WTC11 (cell line): ENCODE measurements at regions not wholly inside any gene's neighbourhood (a gene's known extent, or its start where the extent isn't known, plus 50 kb on each side); places are given as distances from the start of the nearest gene placed in this dataset.
"Not testable (repeated sequence)": the region's sequence is repeated elsewhere in the genome, so short reads cannot be mapped to it uniquely, and the experiment has no call there.

Source experiments
- ATAC-seq: fragments of 200-7000 bp; cut with Tn5 transposase; 2 replicates; pipeline ENCODE4 v1.10.0; 2021; ENCODE audit warnings: mild to moderate bottlenecking, moderate library complexity
- CTCF ChIA-PET: fragments of 300-600 bp; sonication (Branson Sonifier 250); formaldehyde crosslinking; loops from one replicate; lab custom pipeline; 2021; ENCODE audit warnings: antibody characterized with exemption; lab: Charles Lee
- POLR2A ChIA-PET: fragments of 350-600 bp; sonication (Branson Sonifier 250); formaldehyde crosslinking; loops from one replicate; lab custom pipeline; 2021; ENCODE audit warnings: antibody characterized with exemption; lab: Charles Lee
- DNase-seq: peaks from one replicate; pipeline ENCODE4 v3.0.0; 2021; ENCODE audit warnings: low spot score
- H3K27ac Mint-ChIP-seq: 2 replicates; pipeline ENCODE4 v1.8.0; 2021; ENCODE audit warnings: mixed read lengths
- H3K27me3 Mint-ChIP-seq: 2 replicates; pipeline ENCODE4 v1.8.0; 2021; ENCODE audit warnings: low read depth, mild to moderate bottlenecking, moderate library complexity, mixed read lengths
- H3K36me3 Mint-ChIP-seq: 2 replicates; pipeline ENCODE4 v1.8.0; 2021; ENCODE audit warnings: mixed read lengths
- H3K4me1 Mint-ChIP-seq: 2 replicates; pipeline ENCODE4 v1.8.0; 2022; ENCODE audit warnings: mixed read lengths
- H3K4me3 Mint-ChIP-seq: 2 replicates; pipeline ENCODE4 v1.8.0; 2021; ENCODE audit warnings: mild to moderate bottlenecking, moderate library complexity, mixed read lengths
- H3K9me3 Mint-ChIP-seq: 2 replicates; pipeline ENCODE4 v1.8.0; 2021; ENCODE audit warnings: mixed read lengths
- NFE2L1 ChIP-seq: sonication (generic); formaldehyde crosslinking; IDR thresholded peaks from 2 replicates; pipeline ENCODE4 v1.8.1; 2023; ENCODE audit warnings: missing genetic modification reagents
- SMAD4 ChIP-seq: sonication (generic); formaldehyde crosslinking; IDR thresholded peaks from 2 replicates; pipeline ENCODE4 v1.8.0; 2022; ENCODE audit warnings: mild to moderate bottlenecking, missing genetic modification reagents
- SP1 ChIP-seq: sonication (generic); formaldehyde crosslinking; conservative IDR thresholded peaks from 2 replicates; pipeline ENCODE4 v1.8.1; 2022; ENCODE audit warnings: missing genetic modification reagents
- ZNF423 ChIP-seq: fragments of 250-450 bp; sonication (Bioruptor Pico); IDR thresholded peaks from 2 replicates; pipeline ENCODE4 v2.1.2; 2022; ENCODE audit warnings: mild to moderate bottlenecking, moderate library complexity
- TF ChIP-seq, protein P1 (sequence below): sonication (generic); formaldehyde crosslinking; IDR thresholded peaks from 2 replicates; pipeline ENCODE4 v1.8.1; 2023; ENCODE audit warnings: mild to moderate bottlenecking, missing genetic modification reagents, borderline replicate concordance
- TF ChIP-seq, protein P2 (sequence below): fragments of 250-450 bp; sonication (Bioruptor Pico); IDR thresholded peaks from 2 replicates; pipeline ENCODE4 v1.9.0; 2021; ENCODE audit warnings: mild to moderate bottlenecking
- TF ChIP-seq, protein P3 (sequence below): fragments of 250-450 bp; sonication (Bioruptor Pico); IDR thresholded peaks from 2 replicates; pipeline ENCODE4 v1.9.0; 2021; ENCODE audit warnings: mild to moderate bottlenecking, borderline replicate concordance
- TF ChIP-seq, protein P4 (sequence below): fragments of 250-450 bp; sonication (Bioruptor Pico); IDR thresholded peaks from 2 replicates; pipeline ENCODE4 v2.1.2; 2022; ENCODE audit warnings: mild to moderate bottlenecking, moderate library complexity
- TF ChIP-seq, protein P5 (sequence below): sonication (generic); formaldehyde crosslinking; IDR thresholded peaks from 2 replicates; pipeline ENCODE4 v1.8.0; 2022; ENCODE audit warnings: mild to moderate bottlenecking, missing genetic modification reagents

- TF ChIP-seq, protein P1, sequence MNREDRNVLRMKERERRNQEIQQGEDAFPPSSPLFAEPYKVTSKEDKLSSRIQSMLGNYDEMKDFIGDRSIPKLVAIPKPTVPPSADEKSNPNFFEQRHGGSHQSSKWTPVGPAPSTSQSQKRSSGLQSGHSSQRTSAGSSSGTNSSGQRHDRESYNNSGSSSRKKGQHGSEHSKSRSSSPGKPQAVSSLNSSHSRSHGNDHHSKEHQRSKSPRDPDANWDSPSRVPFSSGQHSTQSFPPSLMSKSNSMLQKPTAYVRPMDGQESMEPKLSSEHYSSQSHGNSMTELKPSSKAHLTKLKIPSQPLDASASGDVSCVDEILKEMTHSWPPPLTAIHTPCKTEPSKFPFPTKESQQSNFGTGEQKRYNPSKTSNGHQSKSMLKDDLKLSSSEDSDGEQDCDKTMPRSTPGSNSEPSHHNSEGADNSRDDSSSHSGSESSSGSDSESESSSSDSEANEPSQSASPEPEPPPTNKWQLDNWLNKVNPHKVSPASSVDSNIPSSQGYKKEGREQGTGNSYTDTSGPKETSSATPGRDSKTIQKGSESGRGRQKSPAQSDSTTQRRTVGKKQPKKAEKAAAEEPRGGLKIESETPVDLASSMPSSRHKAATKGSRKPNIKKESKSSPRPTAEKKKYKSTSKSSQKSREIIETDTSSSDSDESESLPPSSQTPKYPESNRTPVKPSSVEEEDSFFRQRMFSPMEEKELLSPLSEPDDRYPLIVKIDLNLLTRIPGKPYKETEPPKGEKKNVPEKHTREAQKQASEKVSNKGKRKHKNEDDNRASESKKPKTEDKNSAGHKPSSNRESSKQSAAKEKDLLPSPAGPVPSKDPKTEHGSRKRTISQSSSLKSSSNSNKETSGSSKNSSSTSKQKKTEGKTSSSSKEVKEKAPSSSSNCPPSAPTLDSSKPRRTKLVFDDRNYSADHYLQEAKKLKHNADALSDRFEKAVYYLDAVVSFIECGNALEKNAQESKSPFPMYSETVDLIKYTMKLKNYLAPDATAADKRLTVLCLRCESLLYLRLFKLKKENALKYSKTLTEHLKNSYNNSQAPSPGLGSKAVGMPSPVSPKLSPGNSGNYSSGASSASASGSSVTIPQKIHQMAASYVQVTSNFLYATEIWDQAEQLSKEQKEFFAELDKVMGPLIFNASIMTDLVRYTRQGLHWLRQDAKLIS (CRISPR knock-in tag): no peak
Measured at GRCh38 chr2:235225261-235225660, 268.6 kb upstream of the AGAP1 start (continued).

DNA sequence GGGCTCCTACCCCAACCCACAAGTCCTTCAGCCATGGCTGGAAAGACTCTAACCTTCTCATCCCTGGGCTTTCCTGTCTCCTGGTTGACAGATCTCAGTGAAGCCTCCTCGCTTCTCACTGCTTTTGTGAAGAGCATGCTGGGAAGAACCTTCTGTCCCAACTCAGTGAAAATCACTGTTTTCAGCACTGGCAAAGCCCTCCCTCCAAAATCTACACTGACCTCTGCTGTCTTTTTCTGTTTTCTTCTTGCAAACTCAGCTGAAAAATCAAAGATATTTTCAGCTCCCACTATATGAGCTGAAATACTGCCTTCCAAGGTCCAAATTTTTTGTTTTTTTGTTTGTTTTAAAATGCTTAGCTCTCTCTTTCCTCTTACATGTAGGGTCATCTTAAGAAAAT, 266.3 kb upstream of the AGAP1 start:
- no peak for DNase-seq
- no peak overlapping the region for H3K27ac Mint-ChIP-seq
- H3K36me3 Mint-ChIP-seq: no peaks in the 10 kb centered on the region
- H3K27me3 Mint-ChIP-seq: peaks cover 4% of the 10 kb centered on the region; the same call in 1 of the 2 replicates
- no peak for ATAC-seq
- ChIA-PET CTCF (no interaction called here), POLR2A (interaction anchor here (0.6 kb wide), 1 partner anchor 982 kb away, joined by 3 read pairs; no protein-coding TSS in a partner anchor)
- H3K9me3 Mint-ChIP-seq: no peaks in the 10 kb centered on the region
- no peak overlapping the region for H3K4me3 Mint-ChIP-seq
- TF ChIP-seq, protein P2, sequence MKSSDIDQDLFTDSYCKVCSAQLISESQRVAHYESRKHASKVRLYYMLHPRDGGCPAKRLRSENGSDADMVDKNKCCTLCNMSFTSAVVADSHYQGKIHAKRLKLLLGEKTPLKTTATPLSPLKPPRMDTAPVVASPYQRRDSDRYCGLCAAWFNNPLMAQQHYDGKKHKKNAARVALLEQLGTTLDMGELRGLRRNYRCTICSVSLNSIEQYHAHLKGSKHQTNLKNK (CRISPR knock-in tag): no peak
- TF ChIP-seq, protein P3, sequence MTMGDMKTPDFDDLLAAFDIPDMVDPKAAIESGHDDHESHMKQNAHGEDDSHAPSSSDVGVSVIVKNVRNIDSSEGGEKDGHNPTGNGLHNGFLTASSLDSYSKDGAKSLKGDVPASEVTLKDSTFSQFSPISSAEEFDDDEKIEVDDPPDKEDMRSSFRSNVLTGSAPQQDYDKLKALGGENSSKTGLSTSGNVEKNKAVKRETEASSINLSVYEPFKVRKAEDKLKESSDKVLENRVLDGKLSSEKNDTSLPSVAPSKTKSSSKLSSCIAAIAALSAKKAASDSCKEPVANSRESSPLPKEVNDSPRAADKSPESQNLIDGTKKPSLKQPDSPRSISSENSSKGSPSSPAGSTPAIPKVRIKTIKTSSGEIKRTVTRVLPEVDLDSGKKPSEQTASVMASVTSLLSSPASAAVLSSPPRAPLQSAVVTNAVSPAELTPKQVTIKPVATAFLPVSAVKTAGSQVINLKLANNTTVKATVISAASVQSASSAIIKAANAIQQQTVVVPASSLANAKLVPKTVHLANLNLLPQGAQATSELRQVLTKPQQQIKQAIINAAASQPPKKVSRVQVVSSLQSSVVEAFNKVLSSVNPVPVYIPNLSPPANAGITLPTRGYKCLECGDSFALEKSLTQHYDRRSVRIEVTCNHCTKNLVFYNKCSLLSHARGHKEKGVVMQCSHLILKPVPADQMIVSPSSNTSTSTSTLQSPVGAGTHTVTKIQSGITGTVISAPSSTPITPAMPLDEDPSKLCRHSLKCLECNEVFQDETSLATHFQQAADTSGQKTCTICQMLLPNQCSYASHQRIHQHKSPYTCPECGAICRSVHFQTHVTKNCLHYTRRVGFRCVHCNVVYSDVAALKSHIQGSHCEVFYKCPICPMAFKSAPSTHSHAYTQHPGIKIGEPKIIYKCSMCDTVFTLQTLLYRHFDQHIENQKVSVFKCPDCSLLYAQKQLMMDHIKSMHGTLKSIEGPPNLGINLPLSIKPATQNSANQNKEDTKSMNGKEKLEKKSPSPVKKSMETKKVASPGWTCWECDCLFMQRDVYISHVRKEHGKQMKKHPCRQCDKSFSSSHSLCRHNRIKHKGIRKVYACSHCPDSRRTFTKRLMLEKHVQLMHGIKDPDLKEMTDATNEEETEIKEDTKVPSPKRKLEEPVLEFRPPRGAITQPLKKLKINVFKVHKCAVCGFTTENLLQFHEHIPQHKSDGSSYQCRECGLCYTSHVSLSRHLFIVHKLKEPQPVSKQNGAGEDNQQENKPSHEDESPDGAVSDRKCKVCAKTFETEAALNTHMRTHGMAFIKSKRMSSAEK (CRISPR knock-in tag): no peak
- TF ChIP-seq SMAD4 (CRISPR knock-in tag): no peak
- no peak for TF ChIP-seq SP1 (CRISPR knock-in tag)
- TF ChIP-seq, protein P4, sequence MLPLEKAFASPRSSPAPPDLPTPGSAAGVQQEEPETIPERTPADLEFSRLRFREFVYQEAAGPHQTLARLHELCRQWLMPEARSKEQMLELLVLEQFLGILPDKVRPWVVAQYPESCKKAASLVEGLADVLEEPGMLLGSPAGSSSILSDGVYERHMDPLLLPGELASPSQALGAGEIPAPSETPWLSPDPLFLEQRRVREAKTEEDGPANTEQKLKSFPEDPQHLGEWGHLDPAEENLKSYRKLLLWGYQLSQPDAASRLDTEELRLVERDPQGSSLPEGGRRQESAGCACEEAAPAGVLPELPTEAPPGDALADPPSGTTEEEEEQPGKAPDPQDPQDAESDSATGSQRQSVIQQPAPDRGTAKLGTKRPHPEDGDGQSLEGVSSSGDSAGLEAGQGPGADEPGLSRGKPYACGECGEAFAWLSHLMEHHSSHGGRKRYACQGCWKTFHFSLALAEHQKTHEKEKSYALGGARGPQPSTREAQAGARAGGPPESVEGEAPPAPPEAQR (CRISPR knock-in tag): no peak
- TF ChIP-seq, protein P5, sequence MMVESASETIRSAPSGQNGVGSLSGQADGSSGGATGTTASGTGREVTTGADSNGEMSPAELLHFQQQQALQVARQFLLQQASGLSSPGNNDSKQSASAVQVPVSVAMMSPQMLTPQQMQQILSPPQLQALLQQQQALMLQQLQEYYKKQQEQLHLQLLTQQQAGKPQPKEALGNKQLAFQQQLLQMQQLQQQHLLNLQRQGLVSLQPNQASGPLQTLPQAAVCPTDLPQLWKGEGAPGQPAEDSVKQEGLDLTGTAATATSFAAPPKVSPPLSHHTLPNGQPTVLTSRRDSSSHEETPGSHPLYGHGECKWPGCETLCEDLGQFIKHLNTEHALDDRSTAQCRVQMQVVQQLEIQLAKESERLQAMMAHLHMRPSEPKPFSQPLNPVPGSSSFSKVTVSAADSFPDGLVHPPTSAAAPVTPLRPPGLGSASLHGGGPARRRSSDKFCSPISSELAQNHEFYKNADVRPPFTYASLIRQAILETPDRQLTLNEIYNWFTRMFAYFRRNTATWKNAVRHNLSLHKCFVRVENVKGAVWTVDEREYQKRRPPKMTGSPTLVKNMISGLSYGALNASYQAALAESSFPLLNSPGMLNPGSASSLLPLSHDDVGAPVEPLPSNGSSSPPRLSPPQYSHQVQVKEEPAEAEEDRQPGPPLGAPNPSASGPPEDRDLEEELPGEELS: no peak
- no peak for TF ChIP-seq NFE2L1
- TF ChIP-seq ZNF423 (CRISPR knock-in tag): no peak
- H3K4me1 Mint-ChIP-seq: no peaks in the 10 kb centered on the region

GRCh38 chr2:235228422-235228821, 265.4 kb upstream of the AGAP1 start:
- H3K27ac Mint-ChIP-seq, CTCF ChIA-PET, H3K4me1 Mint-ChIP-seq, H3K9me3 Mint-ChIP-seq, DNase-seq, H3K4me3 Mint-ChIP-seq, H3K27me3 Mint-ChIP-seq, POLR2A ChIA-PET, H3K36me3 Mint-ChIP-seq, ATAC-seq: not testable (repeated sequence)
